ELR (cell line): ENCODE measurements at regions not wholly inside any gene's neighbourhood (a gene's known extent, or its start where the extent isn't known, plus 50 kb on each side); places are given as distances from the start of the nearest gene placed in this dataset.
"Not testable (repeated sequence)": the region's sequence is repeated elsewhere in the genome, so short reads cannot be mapped to it uniquely, and the experiment has no call there.

Source experiments
- DNase-seq: peaks from one replicate; pipeline ENCODE4 v3.0.0-alpha.2; 2015; ENCODE audit warnings: low read depth

DNA sequence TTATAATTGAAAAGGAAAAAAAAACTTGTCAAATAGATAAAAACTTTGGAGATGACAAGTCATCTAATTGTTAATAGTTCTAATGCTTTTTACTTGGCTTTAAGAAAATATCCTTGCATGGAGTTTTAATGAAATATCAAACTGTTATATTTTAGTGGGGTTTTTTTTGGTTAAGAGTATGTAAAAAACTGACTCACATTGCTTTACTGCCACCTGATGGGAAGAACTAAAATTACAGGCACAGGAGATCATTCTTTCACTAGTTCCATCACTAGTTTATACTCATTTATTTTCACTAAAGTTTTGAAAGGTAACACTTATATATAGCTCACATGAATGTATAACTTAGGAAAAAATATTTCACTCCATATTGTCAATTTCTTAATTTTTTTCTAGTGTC, 309.1 kb downstream of the LMBRD1 start:
- peak; percentile 8 for DNase-seq

DNA sequence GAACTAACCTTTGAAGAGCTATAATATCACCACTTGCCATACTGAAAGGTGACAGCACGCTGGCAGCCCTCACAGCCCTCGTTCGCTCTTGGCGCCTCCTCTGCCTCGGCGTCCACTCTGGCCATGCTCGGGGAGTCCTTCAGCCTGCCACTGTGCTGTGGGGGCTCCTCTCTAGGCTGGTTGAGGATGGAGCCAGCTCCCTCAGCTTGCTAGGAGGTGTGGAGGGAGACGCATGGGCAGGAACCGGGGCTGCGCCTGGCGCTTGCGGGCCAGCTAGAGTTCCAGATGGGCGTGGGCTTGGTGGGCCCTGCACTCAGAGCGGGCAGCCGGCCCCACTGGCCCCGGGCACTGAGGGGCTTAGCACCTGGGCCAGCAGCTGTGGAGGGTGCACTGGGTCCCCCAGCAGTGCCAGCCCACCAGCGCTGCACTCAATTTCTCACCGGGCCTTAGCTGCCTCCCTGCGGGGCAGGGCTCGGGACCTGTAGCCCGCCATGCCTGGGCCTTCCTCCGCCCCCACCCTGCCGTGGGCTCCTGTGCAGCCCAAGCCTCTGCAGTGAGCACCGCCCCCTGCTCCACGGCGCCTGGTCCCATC, 329.7 kb downstream of the LMBRD1 start:
- DNase-seq, result no peak

DNA sequence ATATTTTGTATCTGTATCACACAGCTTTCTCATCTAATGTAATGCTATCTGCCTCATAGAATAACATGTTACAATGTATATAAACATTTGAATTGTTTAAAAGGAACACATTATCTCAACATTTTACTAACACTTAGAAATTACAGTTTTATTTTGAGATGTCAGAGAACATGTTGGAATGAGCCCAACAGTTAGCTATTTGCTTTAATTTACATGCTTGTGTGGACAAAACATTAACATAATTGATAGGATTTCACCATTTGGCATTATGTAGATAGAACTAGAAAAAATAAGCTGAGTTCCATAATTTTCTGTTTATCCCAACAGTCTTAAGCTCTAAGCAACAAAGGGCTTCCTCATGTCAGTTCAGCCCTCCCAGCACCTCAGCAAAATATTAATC, 330.9 kb downstream of the LMBRD1 start:
- DNase-seq, result no peak

DNA sequence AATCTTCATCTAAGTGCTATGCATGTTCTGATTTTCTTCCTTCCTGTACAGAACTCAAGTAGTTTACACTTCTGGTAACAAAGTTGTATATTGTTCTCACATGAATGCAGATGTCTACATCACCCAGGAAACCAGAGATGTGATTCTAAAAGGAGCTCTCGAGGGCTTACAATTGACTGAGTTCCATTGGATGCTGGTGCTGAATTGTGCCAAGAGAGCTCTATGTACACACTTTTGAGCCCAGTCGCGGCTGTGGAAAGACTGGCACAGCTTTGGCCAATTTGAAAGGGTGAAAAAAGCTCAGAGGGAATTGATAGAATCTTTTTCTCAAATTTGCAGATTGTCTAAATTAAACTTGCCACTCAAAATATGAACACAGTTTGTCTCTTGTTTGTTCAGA, 340.7 kb downstream of the LMBRD1 start:
- no peak for DNase-seq

DNA sequence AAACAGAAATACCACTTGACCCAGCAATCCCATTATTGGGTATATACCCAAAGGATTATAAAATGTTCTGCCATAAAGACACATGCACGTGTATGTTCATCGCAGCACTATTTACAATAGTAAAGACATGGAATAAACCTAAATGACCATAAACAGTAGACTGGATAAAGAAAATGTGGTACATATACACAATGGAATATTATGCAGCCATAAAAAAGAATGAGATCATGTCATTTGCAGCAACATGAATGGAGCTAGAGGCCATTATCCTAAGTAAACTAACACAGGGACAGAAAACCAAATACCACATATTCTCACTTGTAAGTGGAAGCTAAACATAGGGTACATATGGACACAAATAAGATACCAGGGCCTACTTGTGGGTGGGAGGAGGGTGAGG, 342.2 kb downstream of the LMBRD1 start:
- not testable (repeated sequence) for DNase-seq

DNA sequence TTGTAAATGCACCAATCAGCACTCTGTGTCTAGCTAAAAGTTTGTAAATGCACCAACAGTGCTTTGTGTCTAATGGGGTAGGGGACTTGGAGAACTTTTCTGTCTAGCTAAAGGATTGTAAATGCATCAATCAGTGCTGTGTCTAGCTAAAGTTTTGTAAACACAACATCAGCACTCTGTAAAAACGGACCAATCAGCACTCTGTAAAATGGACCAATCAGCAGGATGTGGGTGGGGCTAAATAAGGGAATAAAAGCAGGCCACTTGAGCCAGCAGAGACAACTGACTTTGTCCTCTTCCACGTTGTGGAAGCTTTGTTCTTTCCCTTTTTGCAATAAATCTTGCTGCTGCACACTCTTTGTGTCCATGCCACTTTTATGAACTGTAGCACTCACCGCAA, 346.3 kb downstream of the LMBRD1 start:
- not testable (repeated sequence) for DNase-seq

DNA sequence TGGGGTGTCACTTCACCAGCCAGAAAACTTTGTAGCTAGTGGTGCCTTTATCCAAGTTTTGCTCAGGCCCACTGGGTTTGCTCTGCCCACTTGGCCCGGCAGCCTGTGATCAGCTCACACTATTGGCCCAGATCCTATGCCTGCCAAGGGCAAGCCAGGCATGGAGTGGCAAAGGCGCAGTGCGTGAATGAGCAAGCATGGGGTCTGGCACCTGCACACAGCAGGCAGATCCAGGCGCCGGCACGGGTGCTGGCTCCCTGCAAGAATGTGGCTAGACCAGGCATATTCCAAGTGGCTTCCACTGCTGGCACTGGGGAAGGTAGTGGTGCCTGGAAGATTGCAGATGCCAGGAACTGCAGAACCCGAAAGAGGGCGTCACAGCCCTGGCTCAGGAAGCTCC, 346.9 kb downstream of the LMBRD1 start:
- DNase-seq, result no peak
